Neural cell (in vitro differentiated cells): ENCODE measurements at regions not wholly inside any gene's neighbourhood (a gene's known extent, or its start where the extent isn't known, plus 50 kb on each side); places are given as distances from the start of the nearest gene placed in this dataset.

Experiments
- EP300 ChIP-seq: fragments of 450-650 bp; conservative IDR thresholded peaks from 2 replicates; pipeline ENCODE4 v1.6.1; 2014; ENCODE audit warnings: antibody characterized with exemption, mild to moderate bottlenecking, moderate library complexity; ENCODE audit not compliant: poor library complexity, severe bottlenecking
- SMC3 ChIP-seq: fragments of 450-650 bp; conservative IDR thresholded peaks from 2 replicates; pipeline ENCODE4 v1.6.1; 2014; ENCODE audit warnings: antibody characterized with exemption, mild to moderate bottlenecking, moderate library complexity; ENCODE audit not compliant: poor library complexity
- TF ChIP-seq, protein P1 (sequence below): IDR thresholded peaks from 2 replicates; pipeline ENCODE4 v1.6.1; 2012; ENCODE audit warnings: borderline replicate concordance
- TF ChIP-seq, protein P2 (sequence below): fragments of 450-650 bp; IDR thresholded peaks from 2 replicates; pipeline ENCODE4 v1.5.1; 2014; ENCODE audit warnings: antibody characterized with exemption, mild to moderate bottlenecking, moderate library complexity; ENCODE audit not compliant: poor library complexity, severe bottlenecking

- TF ChIP-seq SMC3 (no peak), EP300 (no peak)
- TF ChIP-seq, protein P1, sequence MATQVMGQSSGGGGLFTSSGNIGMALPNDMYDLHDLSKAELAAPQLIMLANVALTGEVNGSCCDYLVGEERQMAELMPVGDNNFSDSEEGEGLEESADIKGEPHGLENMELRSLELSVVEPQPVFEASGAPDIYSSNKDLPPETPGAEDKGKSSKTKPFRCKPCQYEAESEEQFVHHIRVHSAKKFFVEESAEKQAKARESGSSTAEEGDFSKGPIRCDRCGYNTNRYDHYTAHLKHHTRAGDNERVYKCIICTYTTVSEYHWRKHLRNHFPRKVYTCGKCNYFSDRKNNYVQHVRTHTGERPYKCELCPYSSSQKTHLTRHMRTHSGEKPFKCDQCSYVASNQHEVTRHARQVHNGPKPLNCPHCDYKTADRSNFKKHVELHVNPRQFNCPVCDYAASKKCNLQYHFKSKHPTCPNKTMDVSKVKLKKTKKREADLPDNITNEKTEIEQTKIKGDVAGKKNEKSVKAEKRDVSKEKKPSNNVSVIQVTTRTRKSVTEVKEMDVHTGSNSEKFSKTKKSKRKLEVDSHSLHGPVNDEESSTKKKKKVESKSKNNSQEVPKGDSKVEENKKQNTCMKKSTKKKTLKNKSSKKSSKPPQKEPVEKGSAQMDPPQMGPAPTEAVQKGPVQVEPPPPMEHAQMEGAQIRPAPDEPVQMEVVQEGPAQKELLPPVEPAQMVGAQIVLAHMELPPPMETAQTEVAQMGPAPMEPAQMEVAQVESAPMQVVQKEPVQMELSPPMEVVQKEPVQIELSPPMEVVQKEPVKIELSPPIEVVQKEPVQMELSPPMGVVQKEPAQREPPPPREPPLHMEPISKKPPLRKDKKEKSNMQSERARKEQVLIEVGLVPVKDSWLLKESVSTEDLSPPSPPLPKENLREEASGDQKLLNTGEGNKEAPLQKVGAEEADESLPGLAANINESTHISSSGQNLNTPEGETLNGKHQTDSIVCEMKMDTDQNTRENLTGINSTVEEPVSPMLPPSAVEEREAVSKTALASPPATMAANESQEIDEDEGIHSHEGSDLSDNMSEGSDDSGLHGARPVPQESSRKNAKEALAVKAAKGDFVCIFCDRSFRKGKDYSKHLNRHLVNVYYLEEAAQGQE, result no peak
- TF ChIP-seq, protein P2, sequence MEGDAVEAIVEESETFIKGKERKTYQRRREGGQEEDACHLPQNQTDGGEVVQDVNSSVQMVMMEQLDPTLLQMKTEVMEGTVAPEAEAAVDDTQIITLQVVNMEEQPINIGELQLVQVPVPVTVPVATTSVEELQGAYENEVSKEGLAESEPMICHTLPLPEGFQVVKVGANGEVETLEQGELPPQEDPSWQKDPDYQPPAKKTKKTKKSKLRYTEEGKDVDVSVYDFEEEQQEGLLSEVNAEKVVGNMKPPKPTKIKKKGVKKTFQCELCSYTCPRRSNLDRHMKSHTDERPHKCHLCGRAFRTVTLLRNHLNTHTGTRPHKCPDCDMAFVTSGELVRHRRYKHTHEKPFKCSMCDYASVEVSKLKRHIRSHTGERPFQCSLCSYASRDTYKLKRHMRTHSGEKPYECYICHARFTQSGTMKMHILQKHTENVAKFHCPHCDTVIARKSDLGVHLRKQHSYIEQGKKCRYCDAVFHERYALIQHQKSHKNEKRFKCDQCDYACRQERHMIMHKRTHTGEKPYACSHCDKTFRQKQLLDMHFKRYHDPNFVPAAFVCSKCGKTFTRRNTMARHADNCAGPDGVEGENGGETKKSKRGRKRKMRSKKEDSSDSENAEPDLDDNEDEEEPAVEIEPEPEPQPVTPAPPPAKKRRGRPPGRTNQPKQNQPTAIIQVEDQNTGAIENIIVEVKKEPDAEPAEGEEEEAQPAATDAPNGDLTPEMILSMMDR, result no peak
These were observed 305.0 kb downstream of the INSC start for GRCh38 chr11:15419696-15420095.
